ENCODE measurements at regions not wholly inside any gene's neighbourhood (a gene's known extent, or its start where the extent isn't known, plus 50 kb on each side); places are given as distances from the start of the nearest gene placed in this dataset.

DNA sequence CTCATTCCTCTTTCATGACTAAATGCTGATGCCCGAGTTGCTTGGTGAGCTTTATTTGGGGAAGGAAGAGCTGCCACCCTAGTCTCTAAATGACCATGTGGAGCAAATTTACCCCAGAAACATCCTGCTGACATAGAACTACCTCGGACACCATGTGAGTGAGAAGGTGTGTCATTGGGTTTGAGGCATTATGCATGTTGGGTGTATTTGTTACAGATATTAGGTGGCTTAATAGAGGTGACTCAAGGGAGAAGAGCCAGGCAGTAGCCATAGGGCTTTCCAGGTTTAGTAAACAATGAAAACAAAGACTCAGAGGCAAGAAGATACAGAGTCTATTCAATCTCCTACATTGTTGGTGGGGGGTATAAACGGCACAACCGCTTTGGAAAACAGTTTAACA is 581.5 kb downstream of the CCDC171 start:
- H3K9me3 ChIP-seq (ENCODE audit: control insufficient read depth, low read depth, low read length): no peaks in the 10 kb centered on the region
- DNase-seq (ENCODE audit: low read depth, low spot score) (no peak), FAIRE-seq (no peak)
- H3K36me3 ChIP-seq (ENCODE audit: control insufficient read depth in 2 of 2, extremely low read depth in 1 of 2, insufficient read depth in 2 of 2, low read length in 2 of 2): no peaks in the 10 kb centered on the region
- TF ChIP-seq EZH2 (IDR thresholded peaks at IDR 0.05; ENCODE audit: low read length): no peak
- no peak for TF ChIP-seq CTCF (optimal IDR thresholded peaks at IDR 0.05 in 1 of 3, IDR thresholded peaks at IDR 0.05 in 1 of 3, conservative IDR thresholded peaks at IDR 0.05 in 1 of 3; ENCODE audit: extremely low read depth in 1 of 3, insufficient read depth in 2 of 3, low read length in 3 of 3)
- no peaks in the 10 kb centered on the region for H3K27me3 ChIP-seq (ENCODE audit: control insufficient read depth, extremely low read depth, insufficient read depth, low read length)
- peak overlapping the region; percentile 4 for H3K9ac ChIP-seq (ENCODE audit: control insufficient read depth, extremely low read depth, insufficient read depth, low read length)
- H3K79me2 ChIP-seq (ENCODE audit: control insufficient read depth, insufficient read depth, low read length): no peaks in the 10 kb centered on the region
- H3K9me1 ChIP-seq (ENCODE audit: control insufficient read depth, extremely low read depth, insufficient read depth, low read length): no peaks in the 10 kb centered on the region
- peaks cover 12% of the 10 kb centered on the region for H3K4me1 ChIP-seq (ENCODE audit: control insufficient read depth, extremely low read depth, insufficient read depth, low read length)
- peak overlapping the region; percentile 77 for H3K27ac ChIP-seq (ENCODE audit: control insufficient read depth, insufficient read depth, low read length)
- H4K20me1 ChIP-seq (ENCODE audit: control insufficient read depth, extremely low read depth, insufficient read depth, low read length): no peaks in the 10 kb centered on the region
- peak overlapping the region; percentile 44 for H2AFZ ChIP-seq (ENCODE audit: control insufficient read depth, low read length)
- dilution Hi-C loops (cut with MboI; ENCODE audit: extremely low pct_ligation_motif_present, low sequenced_read_pairs): no loop called here
- H3K4me3 ChIP-seq (ENCODE audit: control insufficient read depth in 2 of 3, extremely low read depth in 1 of 3, insufficient read depth in 2 of 3, low read depth in 1 of 3, low read length in 3 of 3): peak overlapping the region in 1 of 3 experiments; percentile 2
- peak overlapping the region; percentile 39 for H3K4me2 ChIP-seq (ENCODE audit: control insufficient read depth, extremely low read depth, insufficient read depth, low read depth, low read length)

DNA sequence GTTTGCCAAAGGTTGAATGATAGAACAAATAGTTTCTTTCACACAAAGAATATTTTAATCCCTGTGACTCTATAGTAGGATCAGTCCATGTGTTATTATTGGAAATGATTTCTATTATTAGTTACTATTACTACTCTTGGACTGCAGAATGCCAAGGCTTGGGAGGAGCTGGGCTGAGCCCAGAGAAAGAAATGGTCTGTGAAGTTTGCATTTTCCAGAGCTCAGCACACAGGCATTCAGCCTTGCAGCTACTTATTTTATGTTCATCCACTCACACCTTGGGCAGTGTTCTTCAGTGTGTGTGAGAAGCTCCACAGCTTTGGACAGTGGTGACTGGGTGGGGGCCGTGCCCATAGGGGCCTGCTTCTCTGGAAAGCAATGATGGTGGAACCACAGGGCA is 583.1 kb downstream of the CCDC171 start:
- Histone ChIP-seq H3K27ac (ENCODE audit: control insufficient read depth, insufficient read depth, low read length) (no peak overlapping the region), H3K9ac (ENCODE audit: control insufficient read depth, extremely low read depth, insufficient read depth, low read length) (no peak overlapping the region), H2AFZ (ENCODE audit: control insufficient read depth, low read length) (no peak overlapping the region), H3K27me3 (ENCODE audit: control insufficient read depth, extremely low read depth, insufficient read depth, low read length) (no peaks in the 10 kb centered on the region), H3K4me3 (ENCODE audit: control insufficient read depth in 2 of 3, extremely low read depth in 1 of 3, insufficient read depth in 2 of 3, low read depth in 1 of 3, low read length in 3 of 3) (no peak overlapping the region), H3K9me3 (ENCODE audit: control insufficient read depth, low read depth, low read length) (no peaks in the 10 kb centered on the region), H3K79me2 (ENCODE audit: control insufficient read depth, insufficient read depth, low read length) (no peaks in the 10 kb centered on the region), H3K36me3 (ENCODE audit: control insufficient read depth in 2 of 2, extremely low read depth in 1 of 2, insufficient read depth in 2 of 2, low read length in 2 of 2) (no peaks in the 10 kb centered on the region), H3K4me2 (ENCODE audit: control insufficient read depth, extremely low read depth, insufficient read depth, low read depth, low read length) (no peak overlapping the region), H4K20me1 (ENCODE audit: control insufficient read depth, extremely low read depth, insufficient read depth, low read length) (no peaks in the 10 kb centered on the region), H3K4me1 (ENCODE audit: control insufficient read depth, extremely low read depth, insufficient read depth, low read length) (peaks cover 12% of the 10 kb centered on the region), H3K9me1 (ENCODE audit: control insufficient read depth, extremely low read depth, insufficient read depth, low read length) (no peaks in the 10 kb centered on the region)
- DNase-seq (ENCODE audit: low read depth, low spot score) (no peak), FAIRE-seq (peak; percentile 20)
- TF ChIP-seq CTCF (optimal IDR thresholded peaks at IDR 0.05 in 1 of 3, IDR thresholded peaks at IDR 0.05 in 1 of 3, conservative IDR thresholded peaks at IDR 0.05 in 1 of 3; ENCODE audit: extremely low read depth in 1 of 3, insufficient read depth in 2 of 3, low read length in 3 of 3) (no peak), EZH2 (IDR thresholded peaks at IDR 0.05; ENCODE audit: low read length) (no peak)
- dilution Hi-C loops (cut with MboI; ENCODE audit: extremely low pct_ligation_motif_present, low sequenced_read_pairs): no loop called here
